Gastroesophageal sphincter (tissue), 4 donors: ENCODE measurements at regions not wholly inside any gene's neighbourhood (a gene's known extent, or its start where the extent isn't known, plus 50 kb on each side); places are given as distances from the start of the nearest gene placed in this dataset.

Experiments
- ATAC-seq: fragments of 150-250 bp; one replicate; pipeline ENCODE4 v1.9.1; 2016; ENCODE audit warnings: mild to moderate bottlenecking, moderate library complexity
- H3K27ac ChIP-seq, 4 donors: fragments of 200-600 bp; sonication (generic) in 3 of 4; 1 replicate in 3 of 4; 2 replicates in 1 of 4; pipeline ENCODE4 v1.5.1; 2016 to 2019
- H3K27me3 ChIP-seq: fragments of 200-600 bp; sonication (generic); one replicate; pipeline ENCODE4 v1.5.1; 2019
- H3K36me3 ChIP-seq, 2 donors: fragments of 200-600 bp; sonication (generic); one replicate each; pipeline ENCODE4 v1.5.1; 2019; ENCODE audit warnings: control low read depth in 1 of 2
- H3K4me1 ChIP-seq, 3 donors: fragments of 200-600 bp; sonication (generic); 1 replicate in 2 of 3; 2 replicates in 1 of 3; pipeline ENCODE4 v1.5.1; 2016 to 2019; ENCODE audit warnings: control low read depth in 2 of 3
- H3K4me3 ChIP-seq, 2 donors: fragments of 200-600 bp; sonication (generic); one replicate each; pipeline ENCODE4 v1.5.1; 2019; ENCODE audit warnings: mild to moderate bottlenecking in 1 of 2, moderate library complexity in 1 of 2
- H3K9me3 ChIP-seq, 3 donors: fragments of 200-600 bp; sonication (generic); one replicate each; pipeline ENCODE4 v1.5.1; 2017 to 2019; ENCODE audit warnings: control low read depth in 2 of 3
- EP300 ChIP-seq: sonication (generic); formaldehyde crosslinking; IDR thresholded peaks from one replicate; pipeline ENCODE4 v1.6.1; 2017; ENCODE audit warnings: antibody characterized with exemption, mild to moderate bottlenecking
- POLR2A ChIP-seq, 2 donors: fragments of 450-650 bp; IDR thresholded peaks; one replicate each; pipeline ENCODE4 v1.6.1; 2017; ENCODE audit warnings: antibody characterized with exemption in 2 of 2, mild to moderate bottlenecking in 2 of 2, moderate library complexity in 1 of 2
- POLR2AphosphoS5 ChIP-seq: sonication (generic); formaldehyde crosslinking; IDR thresholded peaks from one replicate; pipeline ENCODE4 v1.6.1; 2017; ENCODE audit warnings: antibody characterized with exemption
- WGBS, 2 donors: methylation state at CpG; one replicate each; pipeline ENCODE4 v1.1.5; 2018; ENCODE audit warnings: low coverage in 1 of 2; 5-methylcytosine and 5-hydroxymethylcytosine counted together
- TF ChIP-seq, protein P1 (sequence below), 4 experiments: fragments of 200-600 bp in 2 of 4; fragments of 450-650 bp in 2 of 4; sonication (generic) in 1 of 4; IDR thresholded peaks; one replicate each; pipeline ENCODE4 v1.5.1; 2017 to 2019; ENCODE audit warnings: antibody characterized with exemption in 4 of 4, mild to moderate bottlenecking in 2 of 4, moderate library complexity in 2 of 4

DNA sequence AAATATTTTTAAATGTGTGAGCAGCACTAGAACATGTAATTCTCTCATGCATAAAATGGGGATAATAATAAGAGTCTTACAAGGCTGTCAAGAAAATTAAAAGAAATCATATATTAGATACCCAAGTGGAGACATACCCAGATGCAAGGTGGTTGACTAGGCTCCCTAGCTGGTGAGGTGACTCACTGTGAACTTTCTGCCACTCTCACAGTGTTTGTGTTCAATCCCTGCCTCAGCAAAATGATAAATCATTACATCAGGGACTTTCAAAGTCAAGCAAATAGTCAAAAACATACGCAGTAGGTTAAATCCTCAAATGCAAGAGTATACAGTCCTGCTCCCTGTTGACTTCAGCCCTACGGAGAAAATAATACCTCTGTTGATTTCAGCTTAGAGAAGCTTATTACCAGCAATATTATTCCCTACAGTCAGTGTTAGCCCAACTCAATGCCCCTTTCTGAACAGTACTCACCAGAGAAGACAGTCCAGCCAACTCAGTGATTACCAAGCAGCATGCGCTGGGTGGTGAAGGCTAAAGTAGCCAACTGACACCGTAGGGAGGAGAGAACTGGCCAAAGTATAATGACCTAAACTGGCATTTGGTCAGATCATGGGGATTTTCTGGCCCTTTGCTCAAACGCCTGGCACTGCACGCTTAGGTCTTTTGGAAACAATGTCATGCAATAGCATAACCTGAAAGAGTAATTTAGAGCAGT is 73.1 kb upstream of the BARX2 start:
- no peaks in the 10 kb centered on the region for H3K36me3 ChIP-seq
- WGBS, 2 donors: 74 to 84% methylated on average over 6 of the region's 6 CpGs
- no peak overlapping the region for H3K4me3 ChIP-seq
- no peak for TF ChIP-seq POLR2AphosphoS5
- no peak for TF ChIP-seq EP300
- no peak for TF ChIP-seq POLR2A (IDR thresholded peaks at IDR 0.05)
- TF ChIP-seq, protein P1, sequence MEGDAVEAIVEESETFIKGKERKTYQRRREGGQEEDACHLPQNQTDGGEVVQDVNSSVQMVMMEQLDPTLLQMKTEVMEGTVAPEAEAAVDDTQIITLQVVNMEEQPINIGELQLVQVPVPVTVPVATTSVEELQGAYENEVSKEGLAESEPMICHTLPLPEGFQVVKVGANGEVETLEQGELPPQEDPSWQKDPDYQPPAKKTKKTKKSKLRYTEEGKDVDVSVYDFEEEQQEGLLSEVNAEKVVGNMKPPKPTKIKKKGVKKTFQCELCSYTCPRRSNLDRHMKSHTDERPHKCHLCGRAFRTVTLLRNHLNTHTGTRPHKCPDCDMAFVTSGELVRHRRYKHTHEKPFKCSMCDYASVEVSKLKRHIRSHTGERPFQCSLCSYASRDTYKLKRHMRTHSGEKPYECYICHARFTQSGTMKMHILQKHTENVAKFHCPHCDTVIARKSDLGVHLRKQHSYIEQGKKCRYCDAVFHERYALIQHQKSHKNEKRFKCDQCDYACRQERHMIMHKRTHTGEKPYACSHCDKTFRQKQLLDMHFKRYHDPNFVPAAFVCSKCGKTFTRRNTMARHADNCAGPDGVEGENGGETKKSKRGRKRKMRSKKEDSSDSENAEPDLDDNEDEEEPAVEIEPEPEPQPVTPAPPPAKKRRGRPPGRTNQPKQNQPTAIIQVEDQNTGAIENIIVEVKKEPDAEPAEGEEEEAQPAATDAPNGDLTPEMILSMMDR (IDR thresholded peaks at IDR 0.05): no peak
- no peak for ATAC-seq
- H3K9me3 ChIP-seq: peaks cover 0 to 9% (median 0%) of the 10 kb centered on the region in 3 donors
- H3K27ac ChIP-seq: no peak overlapping the region
- no peaks in the 10 kb centered on the region for H3K4me1 ChIP-seq
- peaks cover 20% of the 10 kb centered on the region for H3K27me3 ChIP-seq

DNA sequence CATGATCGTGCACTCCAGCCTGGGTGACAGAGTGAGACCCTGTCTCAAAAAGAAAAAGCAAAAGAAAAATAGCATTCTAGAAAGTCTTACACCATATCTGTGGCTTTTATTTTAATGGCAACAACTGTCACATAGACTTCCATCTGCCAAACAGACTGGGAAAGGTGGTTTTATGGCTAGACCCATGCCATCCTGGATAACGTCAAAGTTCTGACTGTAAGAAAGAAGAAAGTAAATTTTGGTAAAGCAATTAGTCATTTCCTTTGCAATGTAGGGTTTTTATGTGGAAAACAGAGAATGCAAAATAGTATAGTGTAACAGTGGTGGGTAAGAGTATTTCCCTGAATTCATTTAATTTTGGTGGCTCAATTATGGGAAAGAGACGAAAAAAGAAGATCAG is 75.5 kb upstream of the BARX2 start:
- TF ChIP-seq POLR2A (IDR thresholded peaks at IDR 0.05) (no peak), POLR2AphosphoS5 (no peak), EP300 (no peak)
- TF ChIP-seq, protein P1 (IDR thresholded peaks at IDR 0.05): no peak
- Histone ChIP-seq H3K27me3 (peaks cover 7% of the 10 kb centered on the region), H3K36me3 (no peaks in the 10 kb centered on the region), H3K9me3 (no peaks in the 10 kb centered on the region), H3K27ac (no peak overlapping the region), H3K4me3 (no peak overlapping the region), H3K4me1 (no peaks in the 10 kb centered on the region)
- 75 to 100% methylated on average over 3 of the region's 3 CpGs for WGBS, 2 donors
- ATAC-seq: no peak

DNA sequence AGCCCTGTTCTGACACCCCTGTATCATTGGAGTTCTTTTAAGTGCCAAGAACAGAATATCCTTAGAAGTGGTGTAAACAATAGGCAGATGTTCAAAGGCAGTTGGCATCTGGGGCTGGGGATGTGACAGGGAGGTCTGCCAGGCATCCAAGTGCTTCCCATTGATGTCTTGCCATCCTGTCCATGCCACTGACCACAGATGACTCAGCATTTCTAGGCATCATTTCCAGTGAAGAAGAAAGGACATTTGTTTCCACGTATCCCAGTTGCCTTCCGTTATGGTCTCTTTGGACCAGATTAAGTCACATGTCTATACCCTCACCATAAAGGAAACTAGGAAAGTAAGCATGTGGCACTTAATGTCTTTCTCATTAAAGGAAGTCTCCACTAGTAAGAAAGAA is 76.7 kb upstream of the BARX2 start:
- no peaks in the 10 kb centered on the region for H3K36me3 ChIP-seq
- TF ChIP-seq, protein P1 (IDR thresholded peaks at IDR 0.05): no peak
- no peak for TF ChIP-seq EP300
- no peak for TF ChIP-seq POLR2AphosphoS5
- TF ChIP-seq POLR2A (IDR thresholded peaks at IDR 0.05): no peak
- no peak for ATAC-seq
- no peak overlapping the region for H3K27ac ChIP-seq
- 79% methylated on average over 2 of the region's 2 CpGs; no CpG with 5 or more reads in 1 of the 2 donors for WGBS, 2 donors
- H3K9me3 ChIP-seq: no peaks in the 10 kb centered on the region
- no peaks in the 10 kb centered on the region for H3K4me1 ChIP-seq
- no peak overlapping the region for H3K4me3 ChIP-seq
- peaks cover 7% of the 10 kb centered on the region for H3K27me3 ChIP-seq

DNA sequence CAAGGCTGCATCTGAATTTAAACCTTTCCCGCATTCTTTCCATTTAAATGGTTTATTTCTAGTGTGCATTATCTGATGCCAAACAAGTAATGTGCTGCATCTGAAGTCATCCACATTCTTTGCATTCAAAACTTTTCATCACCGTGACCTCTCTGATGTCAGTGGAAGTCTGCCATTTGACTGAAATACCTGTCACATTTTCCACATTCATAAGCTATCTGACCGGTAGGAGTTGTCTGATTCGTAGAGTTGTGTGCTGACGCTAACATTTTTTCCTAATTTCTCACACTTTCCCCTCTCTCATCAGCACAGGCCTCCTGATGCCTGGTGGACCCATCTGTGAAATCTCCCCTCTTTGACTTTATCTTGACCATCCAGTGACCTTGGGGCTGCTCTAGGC is 79.9 kb upstream of the BARX2 start:
- no peak for ATAC-seq
- Histone ChIP-seq H3K4me3 (no peak overlapping the region), H3K9me3 (no peaks in the 10 kb centered on the region), H3K27ac (no peak overlapping the region), H3K4me1 (no peaks in the 10 kb centered on the region), H3K36me3 (no peaks in the 10 kb centered on the region), H3K27me3 (peaks cover 9% of the 10 kb centered on the region)
- WGBS, 2 donors: 69 to 71% methylated on average over 3 to 5 of the region's 5 CpGs
- no peak for TF ChIP-seq EP300
- TF ChIP-seq POLR2A (IDR thresholded peaks at IDR 0.05): no peak
- TF ChIP-seq, protein P1 (IDR thresholded peaks at IDR 0.05): no peak
- TF ChIP-seq POLR2AphosphoS5: no peak

DNA sequence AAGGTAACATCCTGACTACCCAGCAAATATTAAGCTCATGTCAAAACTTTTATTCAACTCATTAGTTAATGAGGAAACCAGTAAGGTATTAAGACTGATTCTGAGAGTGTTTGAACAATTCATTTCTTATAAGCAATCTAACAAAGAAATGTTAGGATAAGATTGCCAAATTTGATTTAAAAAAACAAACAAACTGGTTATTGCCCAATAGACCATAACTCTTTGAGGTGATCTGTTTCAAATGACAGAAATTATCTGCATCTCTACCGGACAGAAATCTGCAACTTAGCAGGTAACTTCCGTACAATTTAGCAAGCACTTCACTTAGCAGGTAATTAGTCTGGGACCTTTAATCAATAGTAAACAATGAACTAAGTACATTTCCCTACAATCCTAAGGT is 82.9 kb upstream of the BARX2 start:
- Histone ChIP-seq H3K9me3 (no peaks in the 10 kb centered on the region), H3K4me3 (no peak overlapping the region), H3K27ac (no peak overlapping the region), H3K4me1 (no peaks in the 10 kb centered on the region), H3K36me3 (no peaks in the 10 kb centered on the region), H3K27me3 (peaks cover 27% of the 10 kb centered on the region)
- 42 to 59% methylated on average over 2 of the region's 2 CpGs for WGBS, 2 donors
- ATAC-seq: no peak
- TF ChIP-seq POLR2AphosphoS5: no peak
- no peak for TF ChIP-seq POLR2A (IDR thresholded peaks at IDR 0.05)
- TF ChIP-seq, protein P1 (IDR thresholded peaks at IDR 0.05): no peak
- no peak for TF ChIP-seq EP300
